GM19395 (cell line): ENCODE measurements at regions not wholly inside any gene's neighbourhood (a gene's known extent, or its start where the extent isn't known, plus 50 kb on each side); places are given as distances from the start of the nearest gene placed in this dataset.

Experiments used
- ATAC-seq: cut with Tn5 transposase; IDR thresholded peaks from one replicate; pipeline ENCODE4 v1.9.1; 2021; ENCODE audit warnings: mild to moderate bottlenecking, moderate library complexity; ENCODE audit not compliant: unreplicated experiment

DNA sequence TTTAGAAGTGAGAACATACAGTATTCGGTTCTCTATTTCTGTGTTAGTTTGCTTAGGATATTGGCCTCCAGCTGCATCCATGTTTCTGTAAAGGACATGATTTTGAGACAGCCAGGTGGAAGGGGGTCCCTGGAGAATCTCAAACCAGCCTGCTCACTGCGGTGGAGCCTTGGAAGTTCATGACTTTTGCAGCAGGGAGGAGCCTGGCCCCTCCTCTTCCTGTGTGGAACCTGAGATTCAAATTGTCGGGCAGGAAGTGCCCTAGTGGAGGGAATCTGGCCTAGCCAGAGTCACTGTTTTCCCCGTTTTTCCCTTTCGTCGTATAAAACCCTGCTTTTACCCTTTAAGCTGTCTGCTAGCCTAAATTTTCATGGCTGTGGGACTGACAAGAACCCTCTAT lies 762.6 kb downstream of the PCDH18 start:
- no peak for ATAC-seq

DNA sequence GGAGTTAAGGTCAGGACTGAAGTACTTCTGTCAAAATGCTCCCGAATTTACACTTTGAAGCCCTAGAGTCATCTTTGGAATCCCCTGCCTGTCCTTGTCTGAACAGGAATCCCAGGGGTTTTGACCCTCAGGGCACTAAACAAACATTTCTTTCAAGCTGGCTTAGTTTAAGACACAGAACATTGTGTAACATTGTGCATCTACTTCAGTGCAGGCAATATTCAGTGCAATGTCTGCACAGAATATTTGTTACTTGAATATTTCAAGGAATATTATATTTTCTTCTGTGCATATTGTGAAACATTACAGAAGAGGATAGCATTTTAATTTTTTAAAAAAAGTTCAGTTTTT lies 763.4 kb downstream of the PCDH18 start:
- ATAC-seq: no peak

DNA sequence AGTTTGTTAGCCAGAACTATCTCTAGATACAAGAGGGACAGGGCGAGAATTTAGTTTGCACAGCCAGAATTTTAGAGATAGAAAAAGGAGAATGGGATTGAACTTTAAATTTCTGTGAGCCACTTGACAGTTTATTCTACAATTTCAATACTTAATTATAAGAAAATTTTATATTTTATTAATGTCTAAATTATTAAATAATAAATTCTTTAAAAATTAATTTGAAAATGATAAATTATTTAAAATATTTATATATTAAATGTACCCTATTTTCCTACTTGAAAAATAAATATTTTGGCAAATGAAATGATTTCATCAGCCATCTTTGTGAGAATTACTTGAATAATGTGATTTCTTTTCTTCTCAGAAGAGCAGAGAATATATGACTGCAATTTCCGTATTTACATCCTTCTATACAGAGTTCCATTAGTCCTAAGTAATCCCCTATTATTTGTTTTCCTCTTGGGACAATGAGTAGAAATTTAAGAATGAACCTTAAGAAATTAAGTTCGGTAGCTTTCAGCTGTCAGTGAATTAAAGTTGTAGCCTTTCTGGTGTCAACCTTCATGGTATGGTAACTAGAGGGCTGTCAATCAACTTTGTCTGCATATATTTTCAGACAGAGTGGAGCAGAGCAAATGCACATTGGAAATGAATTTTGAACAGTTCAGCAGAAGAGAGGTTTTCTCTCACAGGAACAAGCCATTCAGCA lies 763.9 kb downstream of the PCDH18 start:
- no peak for ATAC-seq

DNA sequence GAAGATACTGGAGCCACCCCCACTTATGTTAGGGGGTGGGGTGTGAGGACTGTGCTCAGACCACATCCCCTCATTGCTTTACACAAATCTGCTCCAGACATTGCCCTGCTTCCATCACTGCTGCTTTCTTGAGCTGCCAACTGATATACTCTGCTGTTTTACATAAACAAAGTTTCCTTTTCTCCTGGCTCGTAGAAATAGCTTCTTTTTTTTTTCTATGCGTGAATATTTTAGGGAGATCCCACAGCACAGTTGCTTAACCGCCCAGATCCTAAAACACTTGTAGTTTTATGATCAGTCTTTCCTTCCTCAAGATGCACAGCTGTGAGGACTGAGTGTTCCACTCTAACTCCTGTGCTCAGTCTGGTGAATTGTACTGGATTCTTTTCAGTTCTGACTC lies 768.4 kb downstream of the PCDH18 start:
- no peak for ATAC-seq

DNA sequence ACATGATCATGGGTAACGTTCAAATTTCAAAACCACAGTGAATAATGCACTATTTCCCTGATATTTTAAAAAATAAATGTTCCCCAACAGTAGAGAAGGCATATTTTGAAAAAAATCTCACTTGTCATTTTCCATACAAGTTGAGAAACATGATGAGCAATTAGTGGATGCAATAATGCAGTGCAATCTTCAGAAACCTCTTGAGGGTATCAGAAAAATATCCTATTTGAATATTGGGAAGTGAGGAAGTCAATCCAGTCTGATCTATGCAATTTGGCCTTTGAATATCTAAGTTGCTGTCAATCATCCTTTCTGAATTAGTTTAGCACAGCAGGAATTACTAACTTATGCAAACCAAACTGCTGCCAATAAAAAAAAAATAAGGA lies 776.8 kb downstream of the PCDH18 start:
- no peak for ATAC-seq

DNA sequence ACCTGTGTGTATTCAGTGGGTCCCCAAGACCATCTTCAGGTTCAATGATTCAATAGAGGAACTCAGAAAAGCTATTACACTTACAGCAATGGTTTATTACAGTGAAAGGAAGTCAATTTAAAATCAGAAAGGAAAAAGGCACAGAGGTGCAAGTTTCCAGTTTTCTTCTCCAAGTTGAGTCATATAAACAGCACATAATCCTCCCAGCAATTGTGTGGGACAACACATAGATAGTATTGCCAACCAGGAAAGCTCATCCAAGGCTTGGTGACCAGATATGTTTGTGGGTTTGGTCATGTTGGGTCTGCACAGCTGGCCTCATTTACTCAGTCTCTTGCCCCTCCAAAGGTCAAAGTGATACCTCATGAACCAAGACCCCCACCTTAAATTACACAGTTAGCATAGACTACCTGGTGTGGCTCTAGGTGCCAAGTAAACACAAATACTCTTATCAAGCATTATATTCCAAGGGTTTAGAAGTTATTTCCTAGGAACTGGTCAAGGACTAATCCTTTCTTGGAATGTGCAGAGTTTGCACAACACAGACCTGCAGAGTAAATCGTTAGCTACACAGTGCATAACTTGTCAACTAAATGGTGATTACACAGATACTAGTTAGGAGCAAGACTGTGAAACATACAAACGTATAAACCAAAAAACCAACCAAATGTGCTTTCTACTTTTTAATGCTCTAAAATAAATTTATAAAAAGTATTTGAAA lies 777.3 kb downstream of the PCDH18 start:
- ATAC-seq: no peak

DNA sequence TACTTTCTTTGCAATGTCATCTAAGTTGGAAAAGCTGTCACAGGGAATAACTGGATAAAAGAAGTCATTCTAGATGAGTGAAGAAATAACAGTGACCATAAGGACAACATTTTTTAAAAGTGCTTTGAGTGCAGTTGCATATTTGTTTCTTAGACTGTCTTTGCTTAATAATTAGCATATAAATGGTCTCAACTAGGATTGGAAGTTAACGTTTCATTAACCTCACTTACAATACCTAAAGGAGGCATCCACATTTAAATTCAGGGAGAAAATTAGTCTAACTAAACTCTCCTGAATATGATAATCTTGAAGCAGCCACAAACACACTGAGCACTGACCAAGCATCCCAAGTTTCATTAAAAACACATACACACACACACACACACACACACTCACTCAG lies 780.7 kb downstream of the PCDH18 start:
- ATAC-seq: no peak

DNA sequence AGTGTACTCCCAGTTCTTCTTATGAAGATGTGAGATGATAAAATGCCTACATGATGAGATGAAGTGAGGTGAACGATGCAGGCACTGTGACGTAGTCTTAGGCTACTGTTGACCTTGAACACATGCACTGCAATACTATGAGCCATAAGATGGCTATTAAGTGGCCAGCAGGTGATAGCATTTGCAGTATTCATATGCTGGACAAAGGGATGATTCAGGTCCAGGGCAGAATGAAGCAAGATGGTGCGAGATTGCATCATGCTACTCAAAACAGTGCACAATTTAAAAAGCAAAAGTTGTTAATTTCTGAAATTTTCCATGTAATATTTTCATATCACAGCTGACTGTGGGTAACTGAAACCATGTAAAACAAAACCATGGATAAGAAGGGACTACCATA lies 781.4 kb downstream of the PCDH18 start:
- ATAC-seq: no peak

DNA sequence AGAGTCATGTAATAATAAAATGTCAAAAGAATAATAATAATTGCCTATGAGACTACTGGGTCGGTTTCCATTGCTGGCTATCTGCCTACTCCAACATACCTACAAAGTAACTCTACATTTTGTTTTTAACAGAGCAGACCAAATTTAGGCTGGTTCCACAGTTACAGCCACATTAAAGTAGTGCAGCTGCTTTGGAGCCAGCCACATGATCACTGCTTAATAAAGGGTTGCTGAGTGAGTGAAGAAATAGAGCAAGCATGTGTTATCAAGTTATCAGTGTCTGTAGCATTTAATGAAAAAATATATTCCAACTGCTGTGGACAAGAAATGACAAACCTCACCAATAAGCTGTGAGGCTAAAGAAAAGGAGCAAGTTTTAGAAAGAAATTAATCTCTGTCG lies 782.3 kb downstream of the PCDH18 start:
- no peak for ATAC-seq

DNA sequence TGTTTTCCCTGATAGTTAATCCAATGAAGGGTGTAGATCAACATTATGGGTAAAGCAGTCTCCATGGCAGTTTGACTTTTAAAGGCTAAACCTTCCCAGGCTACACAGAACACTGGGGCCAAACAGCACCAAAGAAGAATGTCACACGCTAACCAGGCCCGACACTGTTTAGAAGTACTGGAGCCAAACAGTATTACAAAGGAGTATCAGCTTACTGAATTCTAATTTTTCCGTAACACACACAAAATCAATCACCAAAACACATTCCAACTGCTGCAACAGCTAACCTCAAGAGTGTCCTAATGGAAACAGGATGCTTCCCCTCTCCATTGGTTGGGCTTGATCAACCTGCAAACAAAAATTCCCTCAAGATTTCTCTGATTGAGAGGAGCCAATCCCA lies 783.5 kb downstream of the PCDH18 start:
- no peak for ATAC-seq

DNA sequence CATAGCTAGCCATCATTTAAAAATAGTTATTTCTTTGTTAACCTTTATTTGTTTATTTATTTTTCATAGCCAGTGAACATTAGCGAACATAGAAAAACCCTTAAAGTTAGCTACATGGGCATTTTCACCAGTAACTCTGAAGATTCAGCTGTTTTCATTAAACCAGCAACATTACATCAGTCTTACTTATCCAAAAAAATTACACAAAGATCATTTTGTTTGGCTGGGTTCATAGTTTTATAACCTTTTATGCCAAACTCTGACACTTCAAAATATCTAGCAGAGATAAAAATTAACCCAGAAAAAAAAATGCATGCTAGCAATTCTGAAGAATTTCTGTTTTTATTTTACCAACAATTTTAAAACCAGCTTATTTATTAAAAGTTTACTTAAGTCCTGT lies 784.1 kb downstream of the PCDH18 start:
- ATAC-seq: no peak

DNA sequence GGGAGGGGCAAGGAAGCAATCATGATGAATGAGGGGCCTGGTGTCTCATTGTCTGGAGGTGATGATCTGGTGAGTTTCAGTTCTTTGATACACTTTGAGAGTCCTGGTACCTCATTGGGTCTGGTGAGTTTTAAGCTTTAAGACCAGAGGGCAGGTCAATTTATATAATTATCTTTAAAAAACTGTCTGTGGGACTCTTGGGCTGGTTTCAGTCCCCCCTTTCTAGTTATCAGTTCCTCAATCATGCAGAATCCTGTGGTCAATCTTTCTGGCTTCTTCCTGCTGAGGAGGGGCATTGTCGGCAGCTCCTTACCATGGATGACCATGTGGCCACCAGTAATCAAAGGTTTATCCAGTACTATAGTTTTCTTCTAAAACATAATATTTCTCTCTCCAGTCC lies 789.1 kb downstream of the PCDH18 start:
- no peak for ATAC-seq

DNA sequence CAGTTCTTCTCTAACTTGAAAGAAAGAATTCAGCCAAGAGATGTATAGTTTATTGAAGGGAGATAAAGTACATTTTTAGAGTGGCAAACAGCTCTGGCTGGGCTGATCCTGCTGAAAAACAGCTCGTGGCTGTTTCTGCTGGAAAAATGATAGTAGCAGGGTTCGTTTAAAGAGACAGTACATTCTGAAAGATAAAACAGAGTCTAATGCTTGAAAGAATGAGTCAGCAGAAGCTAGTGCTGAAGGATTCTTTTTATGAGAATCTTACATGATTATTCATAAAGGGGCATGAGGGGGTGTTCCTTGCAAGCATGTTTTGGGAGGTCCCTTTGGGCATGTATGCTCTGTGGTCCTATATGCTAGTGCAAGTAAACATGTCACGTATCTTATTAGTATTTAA lies 790.0 kb downstream of the PCDH18 start:
- ATAC-seq: no peak

DNA sequence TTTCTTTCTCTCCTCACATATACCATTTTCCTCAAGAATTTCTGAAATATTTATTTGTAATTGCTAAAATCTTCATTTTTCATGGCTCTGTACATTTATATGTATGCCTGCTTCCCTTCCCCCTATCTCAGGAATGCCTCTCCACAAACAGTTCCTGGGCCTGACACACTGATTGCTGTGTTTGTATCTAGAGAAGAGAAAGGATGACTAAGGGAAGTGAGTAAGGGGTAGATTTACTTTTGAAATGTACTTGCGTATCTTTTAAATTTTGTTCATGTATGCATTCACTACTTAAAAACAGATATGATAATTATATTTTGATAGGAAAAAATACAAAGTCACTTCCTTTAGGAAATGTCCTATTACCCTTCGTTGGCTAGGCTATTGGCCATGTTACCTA lies 790.8 kb downstream of the PCDH18 start:
- no peak for ATAC-seq

DNA sequence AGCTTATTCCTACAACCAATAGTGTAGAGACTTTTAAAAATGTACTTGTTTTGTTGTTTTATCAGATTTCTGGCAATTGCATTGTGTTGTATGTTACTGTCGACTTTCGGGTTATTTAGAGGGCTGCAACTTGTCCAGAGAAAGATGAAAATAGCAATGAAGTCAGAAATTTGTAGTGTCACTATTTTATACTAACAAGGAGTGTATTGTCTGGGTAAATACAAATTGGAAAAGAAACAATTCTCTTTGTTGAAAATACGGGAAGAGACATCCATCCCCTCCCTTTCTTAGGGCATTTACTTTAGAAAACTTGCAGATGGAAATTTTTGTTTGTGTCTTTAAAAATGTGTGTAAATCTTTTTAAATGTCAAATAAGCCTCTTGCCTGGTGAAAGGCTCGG lies 792.0 kb downstream of the PCDH18 start:
- no peak for ATAC-seq

DNA sequence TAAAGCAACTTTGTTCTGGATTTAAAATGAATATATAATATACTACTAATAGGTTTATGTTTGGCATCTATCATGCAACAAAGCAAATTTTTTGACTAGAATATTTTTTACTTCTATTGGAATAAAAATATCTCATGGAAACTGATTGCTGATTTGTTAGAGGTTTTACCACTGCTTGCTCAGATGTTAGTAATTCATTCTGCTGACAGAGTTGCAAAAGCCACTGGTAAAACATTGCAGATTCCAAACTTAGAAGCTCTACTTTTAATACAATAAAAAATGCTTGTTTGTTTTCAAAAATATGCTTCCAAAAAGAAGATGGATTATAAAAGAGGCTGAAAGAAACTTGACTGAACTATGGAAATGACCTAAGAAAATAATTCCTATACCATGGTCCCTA lies 795.2 kb downstream of the PCDH18 start:
- no peak for ATAC-seq

DNA sequence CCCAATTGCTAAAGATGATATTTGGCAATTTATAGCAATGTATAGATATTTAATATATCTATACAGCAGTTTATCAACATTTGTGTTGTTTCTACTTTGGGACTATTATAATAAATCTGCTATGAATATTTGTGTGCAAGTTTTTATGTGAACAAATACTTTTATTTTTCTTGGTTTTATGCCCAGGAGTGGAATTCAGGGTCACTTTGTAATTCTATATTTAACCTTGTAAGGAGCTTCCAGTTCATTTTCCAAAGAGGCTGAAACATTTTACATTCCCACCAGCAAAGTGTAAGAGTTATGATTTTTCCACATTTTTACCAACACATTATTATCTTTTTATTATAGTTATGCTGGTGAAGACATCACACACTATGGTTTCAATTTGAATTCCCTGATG lies 801.3 kb downstream of the PCDH18 start:
- ATAC-seq: no peak

DNA sequence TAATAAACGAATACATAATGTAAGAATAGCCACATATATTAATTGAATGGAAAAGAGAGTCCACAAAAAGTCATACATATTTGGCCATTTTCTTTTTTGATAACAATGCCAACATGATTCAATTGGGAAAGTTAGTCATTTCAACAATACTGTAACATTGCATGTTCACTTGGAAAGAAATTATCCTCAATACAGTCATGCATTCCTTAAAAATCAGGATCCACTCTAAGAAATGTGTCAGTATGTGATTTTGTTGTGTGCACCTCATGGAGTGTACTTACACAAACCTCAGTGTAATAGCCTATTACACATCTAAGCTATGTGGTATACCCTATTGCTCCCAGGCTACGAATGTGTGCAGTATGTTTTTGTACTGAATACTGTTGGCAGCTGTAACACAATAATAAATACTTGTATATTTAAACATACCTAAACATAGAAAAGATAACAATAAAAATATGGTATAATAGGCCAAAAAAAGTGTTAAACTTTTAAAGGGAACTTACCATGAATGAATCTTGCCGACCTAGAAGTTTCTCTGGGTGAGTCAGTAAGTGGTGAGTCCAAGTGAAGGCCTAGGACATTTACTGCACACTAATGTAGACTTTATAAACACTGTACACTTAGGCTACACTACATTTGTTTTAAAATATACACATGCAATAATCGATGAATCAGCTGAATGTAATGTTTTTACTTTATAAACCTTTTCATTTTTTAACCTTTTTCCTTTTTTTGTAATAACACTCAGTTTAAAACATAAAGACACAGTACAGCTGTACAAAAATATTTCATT lies 806.8 kb downstream of the PCDH18 start:
- ATAC-seq: no peak

DNA sequence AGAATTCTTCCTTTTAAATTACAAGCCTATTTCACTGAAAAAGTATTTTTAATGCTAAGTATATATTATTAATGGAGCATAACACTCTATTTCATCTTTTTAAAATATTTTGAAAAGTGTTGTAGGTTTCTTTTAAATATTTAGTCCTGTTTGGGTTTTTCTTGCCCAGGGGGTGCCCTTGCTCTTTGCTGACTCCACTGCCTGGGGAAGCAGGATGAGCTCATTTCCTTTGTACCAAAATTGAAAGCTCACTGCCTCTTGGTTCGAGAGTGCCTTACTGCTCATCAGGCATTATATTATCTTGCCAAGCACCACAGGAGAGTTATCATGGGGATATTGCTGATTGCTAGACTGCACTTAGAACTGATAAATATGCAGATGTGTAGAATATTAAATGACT lies 819.2 kb downstream of the PCDH18 start:
- ATAC-seq: no peak

DNA sequence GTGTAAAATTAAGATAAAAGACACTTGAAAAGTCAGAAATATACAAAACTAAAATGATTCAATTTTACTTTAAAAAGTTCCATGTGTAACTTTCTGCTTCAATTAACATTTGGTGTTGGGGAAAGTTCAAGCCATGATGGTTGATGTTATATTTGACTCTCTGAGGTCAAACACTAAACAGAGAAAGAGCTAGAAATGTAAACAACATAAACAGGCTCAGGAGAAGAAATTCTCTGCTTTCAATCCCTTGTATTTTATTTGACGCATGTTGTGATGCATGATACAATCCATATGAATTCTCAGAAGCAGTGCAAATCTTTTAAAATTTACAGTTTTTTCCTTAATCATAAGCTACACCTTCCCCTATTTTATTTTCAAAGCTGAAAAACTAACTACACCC lies 822.4 kb downstream of the PCDH18 start:
- ATAC-seq: no peak

DNA sequence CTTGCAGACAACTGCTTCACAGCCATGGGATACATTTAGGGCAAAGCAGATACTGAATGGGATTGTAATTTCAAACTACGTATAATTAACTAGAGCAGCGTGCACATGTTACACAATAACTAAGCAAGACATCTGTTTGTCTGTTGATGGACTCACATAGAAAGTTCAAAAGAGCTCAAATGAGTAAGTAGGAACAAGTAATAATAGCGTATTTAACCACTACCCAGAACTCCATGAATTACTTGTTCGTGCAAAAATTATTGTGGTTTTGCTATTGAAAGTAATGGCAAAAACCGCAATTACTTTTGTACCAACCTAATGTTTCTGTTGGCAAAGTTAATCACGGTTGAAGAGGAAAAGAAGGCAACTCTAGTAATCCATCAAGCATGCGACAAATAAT lies 825.4 kb downstream of the PCDH18 start:
- no peak for ATAC-seq

DNA sequence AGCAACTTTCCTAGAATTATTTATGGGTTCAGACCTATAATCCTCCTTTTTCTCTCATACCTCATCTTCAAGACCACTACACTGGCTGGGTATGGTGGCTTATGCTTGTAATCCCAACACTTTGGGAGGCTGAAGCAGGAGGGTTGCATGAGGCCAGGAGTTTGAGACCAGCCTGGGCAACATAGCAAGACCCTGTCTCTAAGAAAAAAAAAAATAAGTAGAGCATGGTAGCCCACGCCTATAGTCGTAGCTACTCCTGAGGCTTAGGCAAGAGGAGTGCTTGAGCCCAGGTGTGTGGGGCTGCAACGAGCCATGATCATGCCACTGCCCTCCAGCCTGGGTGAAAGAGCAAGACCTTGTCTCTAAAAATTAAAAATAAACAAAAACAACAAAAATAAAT lies 832.4 kb downstream of the PCDH18 start:
- no peak for ATAC-seq
